ENCODE measurements at regions not wholly inside any gene's neighbourhood (a gene's known extent, or its start where the extent isn't known, plus 50 kb on each side); places are given as distances from the start of the nearest gene placed in this dataset.

DNA sequence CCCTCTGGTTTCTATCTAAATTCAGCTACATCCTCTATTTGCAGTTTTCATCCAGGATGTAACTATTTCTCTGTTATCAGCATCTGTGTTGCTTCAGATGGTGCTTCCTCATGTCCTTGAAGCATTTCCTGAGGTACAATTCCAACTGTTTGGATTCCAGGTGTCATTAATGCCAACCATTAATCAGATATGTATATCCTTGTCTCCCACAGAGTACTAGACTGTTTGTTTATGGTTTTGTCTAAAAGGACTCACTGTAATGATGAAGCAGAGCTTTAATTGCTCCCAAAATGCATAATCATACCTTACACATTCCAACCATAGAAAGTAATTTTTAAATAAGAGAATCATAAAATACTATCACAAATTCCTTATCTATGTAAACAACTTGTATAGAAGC, 288.5 kb upstream of the MME start:
- Histone ChIP-seq H3K4me2 (ENCODE audit: low read length) (no peak overlapping the region), H3K4me1 (ENCODE audit: low read length) (peaks cover 9% of the 10 kb centered on the region), H3K9me3 (ENCODE audit: insufficient read depth, low read length) (no peaks in the 10 kb centered on the region), H3K27me3 (ENCODE audit: low read depth, low read length) (no peaks in the 10 kb centered on the region), H3K4me3 (ENCODE audit: low read length) (no peak overlapping the region), H3K9ac (ENCODE audit: low read length) (no peak overlapping the region), H3K36me3 (replicated peaks; ENCODE audit: low read depth, low read length) (no peaks in the 10 kb centered on the region), H3K79me2 (ENCODE audit: low read length) (no peaks in the 10 kb centered on the region), H3K27ac (ENCODE audit: low read length) (no peak overlapping the region), H2AFZ (ENCODE audit: low read depth, low read length) (peak overlapping the region; percentile 57), H4K20me1 (ENCODE audit: insufficient read depth, low read length) (no peaks in the 10 kb centered on the region)
- no peak for TF ChIP-seq CTCF (IDR thresholded peaks at IDR 0.05; ENCODE audit: low read depth, low read length)
- no peak for TF ChIP-seq EZH2phosphoT487 (IDR thresholded peaks at IDR 0.05; ENCODE audit: low read depth)

DNA sequence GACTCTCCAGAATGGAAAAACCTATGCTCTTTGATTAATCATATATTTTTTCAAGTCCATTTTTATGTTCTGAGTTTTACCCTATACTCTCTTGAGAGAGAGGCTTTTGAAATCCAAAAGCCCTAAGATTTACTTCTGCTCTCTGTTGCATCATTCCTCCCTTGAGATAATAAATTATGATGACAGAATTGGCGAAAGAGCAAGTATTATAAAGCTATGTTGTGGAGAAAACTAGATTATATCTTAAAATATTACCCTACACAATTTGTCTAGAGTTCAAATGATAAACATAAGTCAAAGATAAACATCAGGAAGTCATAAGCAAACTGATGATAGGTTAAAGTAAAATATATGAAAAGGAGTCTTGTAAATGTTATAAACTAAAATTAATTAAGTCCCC, 293.4 kb upstream of the MME start:
- Histone ChIP-seq H3K9me3 (ENCODE audit: insufficient read depth, low read length) (no peaks in the 10 kb centered on the region), H3K27me3 (ENCODE audit: low read depth, low read length) (no peaks in the 10 kb centered on the region), H2AFZ (ENCODE audit: low read depth, low read length) (no peak overlapping the region), H3K4me1 (ENCODE audit: low read length) (no peaks in the 10 kb centered on the region), H3K27ac (ENCODE audit: low read length) (no peak overlapping the region), H3K79me2 (ENCODE audit: low read length) (no peaks in the 10 kb centered on the region), H3K9ac (ENCODE audit: low read length) (no peak overlapping the region), H4K20me1 (ENCODE audit: insufficient read depth, low read length) (no peaks in the 10 kb centered on the region), H3K36me3 (replicated peaks; ENCODE audit: low read depth, low read length) (no peaks in the 10 kb centered on the region), H3K4me3 (ENCODE audit: low read length) (no peak overlapping the region), H3K4me2 (ENCODE audit: low read length) (no peak overlapping the region)
- no peak for TF ChIP-seq CTCF (IDR thresholded peaks at IDR 0.05; ENCODE audit: low read depth, low read length)

GRCh38 chr3:154783521-154783931, 296.6 kb upstream of the MME start:
- Histone ChIP-seq H2AFZ (ENCODE audit: low read depth, low read length) (no peak overlapping the region), H3K9me3 (ENCODE audit: insufficient read depth, low read length) (no peaks in the 10 kb centered on the region), H3K27me3 (ENCODE audit: low read depth, low read length) (no peaks in the 10 kb centered on the region), H3K79me2 (ENCODE audit: low read length) (no peaks in the 10 kb centered on the region), H3K4me1 (ENCODE audit: low read length) (no peaks in the 10 kb centered on the region), H3K4me2 (ENCODE audit: low read length) (no peak overlapping the region), H3K4me3 (ENCODE audit: low read length) (no peak overlapping the region), H3K27ac (ENCODE audit: low read length) (no peak overlapping the region), H3K36me3 (replicated peaks; ENCODE audit: low read depth, low read length) (no peaks in the 10 kb centered on the region), H4K20me1 (ENCODE audit: insufficient read depth, low read length) (no peaks in the 10 kb centered on the region), H3K9ac (ENCODE audit: low read length) (no peak overlapping the region)
- no peak for TF ChIP-seq EZH2phosphoT487 (IDR thresholded peaks at IDR 0.05; ENCODE audit: low read depth)
- no peak for TF ChIP-seq CTCF (IDR thresholded peaks at IDR 0.05; ENCODE audit: low read depth, low read length)

DNA sequence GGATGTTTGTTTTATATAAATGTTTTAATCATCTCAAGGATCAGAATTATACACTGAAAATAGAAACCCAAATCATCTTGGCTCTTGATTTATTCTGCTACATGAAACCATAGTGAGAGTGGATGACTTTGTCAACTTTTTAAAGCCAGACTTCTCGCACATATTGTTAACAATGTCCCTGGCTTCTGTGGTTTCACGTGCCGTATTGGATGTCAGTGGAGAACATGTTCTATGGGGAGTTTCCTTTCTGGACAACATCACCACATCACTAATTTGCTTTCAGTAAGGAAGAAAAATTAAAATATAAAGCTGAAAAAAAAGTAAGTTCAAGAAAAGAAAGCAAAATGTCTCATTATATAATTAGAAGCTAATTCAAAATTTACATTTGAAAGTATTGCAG, 297.1 kb upstream of the MME start:
- Histone ChIP-seq H3K4me3 (ENCODE audit: low read length) (no peak overlapping the region), H3K9me3 (ENCODE audit: insufficient read depth, low read length) (no peaks in the 10 kb centered on the region), H2AFZ (ENCODE audit: low read depth, low read length) (no peak overlapping the region), H3K9ac (ENCODE audit: low read length) (no peak overlapping the region), H3K4me1 (ENCODE audit: low read length) (no peaks in the 10 kb centered on the region), H3K4me2 (ENCODE audit: low read length) (no peak overlapping the region), H3K79me2 (ENCODE audit: low read length) (no peaks in the 10 kb centered on the region), H4K20me1 (ENCODE audit: insufficient read depth, low read length) (no peaks in the 10 kb centered on the region), H3K36me3 (replicated peaks; ENCODE audit: low read depth, low read length) (no peaks in the 10 kb centered on the region), H3K27me3 (ENCODE audit: low read depth, low read length) (no peaks in the 10 kb centered on the region), H3K27ac (ENCODE audit: low read length) (no peak overlapping the region)
- TF ChIP-seq EZH2phosphoT487 (IDR thresholded peaks at IDR 0.05; ENCODE audit: low read depth) (no peak), CTCF (IDR thresholded peaks at IDR 0.05; ENCODE audit: low read depth, low read length) (no peak)
